ENCODE measurements at regions not wholly inside any gene's neighbourhood (a gene's known extent, or its start where the extent isn't known, plus 50 kb on each side); places are given as distances from the start of the nearest gene placed in this dataset.
"Not testable (repeated sequence)": the region's sequence is repeated elsewhere in the genome, so short reads cannot be mapped to it uniquely, and the experiment has no call there.

DNA sequence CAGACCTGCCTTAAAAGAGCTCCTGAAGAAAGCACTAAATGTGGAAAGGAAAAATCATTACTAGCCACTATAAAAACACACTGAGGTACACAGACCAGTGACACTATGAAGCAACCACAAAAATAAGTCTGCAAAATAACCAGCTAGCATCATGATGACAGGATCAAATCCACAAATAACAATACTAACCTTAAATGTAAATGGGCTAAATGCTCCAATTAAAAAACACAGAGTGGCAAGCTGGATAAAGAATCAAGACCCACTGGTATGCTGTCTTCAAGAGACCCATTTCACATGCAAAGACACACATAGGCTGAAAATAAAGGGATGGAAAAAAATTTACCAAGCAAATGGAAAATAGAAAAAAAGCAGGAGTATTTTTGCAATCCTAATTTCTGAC lies 114.5 kb downstream of the MTHFS start:
- H3K36me3 ChIP-seq (ENCODE audit: control insufficient read depth in 2 of 2, insufficient read depth in 1 of 2, low read length in 2 of 2); H3K9me3 ChIP-seq (ENCODE audit: control insufficient read depth, insufficient read depth, low read depth, low read length); POLR2A ChIA-PET; H3K4me3 ChIP-seq (ENCODE audit: low read depth, low read length); H3K27ac ChIP-seq (ENCODE audit: extremely low read depth, low read depth, low read length); H3K4me1 ChIP-seq (ENCODE audit: control insufficient read depth, insufficient read depth, low read length): not testable (repeated sequence)
- TF ChIP-seq SETDB1 (IDR thresholded peaks at IDR 0.05; ENCODE audit: insufficient read length, low read length) (peak; percentile 88), ZNF529 (tag by site-specific recombination; IDR thresholded peaks at IDR 0.05; ENCODE audit: insufficient replicate concordance) (peak; percentile 88), ZNF558 (tag by site-specific recombination; IDR thresholded peaks at IDR 0.05) (peak; percentile 93)
- CTCF ChIA-PET: interaction anchor here (0.6 kb wide), 1 partner anchor 843 kb away, joined by 3 read pairs; no protein-coding TSS in a partner anchor
